Thoracic aorta (tissue), 2 donors: ENCODE measurements at regions not wholly inside any gene's neighbourhood (a gene's known extent, or its start where the extent isn't known, plus 50 kb on each side); places are given as distances from the start of the nearest gene placed in this dataset.

Experiments
- ATAC-seq: fragments of 150-250 bp; one replicate; pipeline ENCODE4 v1.8.0; 2017; ENCODE audit warnings: low read depth; ENCODE audit not compliant: insufficient number of reproducible peaks, low FRiP score
- DNase-seq: peaks from one replicate; pipeline ENCODE4 v3.0.0-alpha.2; 2020; ENCODE audit warnings: low spot score
- H3K27ac ChIP-seq, 2 donors: fragments of 200-600 bp; sonication (generic); 1 replicate in 1 of 2; 2 replicates in 1 of 2; pipeline ENCODE4 v1.5.1; 2016; ENCODE audit warnings: mild to moderate bottlenecking in 2 of 2, moderate library complexity in 2 of 2
- H3K27me3 ChIP-seq: fragments of 200-600 bp; sonication (generic); replicated peaks from 2 replicates; pipeline ENCODE4 v1.6.0; 2016; ENCODE audit warnings: mild to moderate bottlenecking; ENCODE audit not compliant: insufficient read depth
- H3K36me3 ChIP-seq: fragments of 200-600 bp; sonication (generic); one replicate; pipeline ENCODE4 v1.5.1; 2016
- H3K4me1 ChIP-seq, 2 donors: fragments of 200-600 bp; sonication (generic); 1 replicate in 1 of 2; 2 replicates in 1 of 2; pipeline versions ENCODE4 v1.5.1 to v1.6.0; 2016; ENCODE audit warnings: low read depth in 2 of 2, mild to moderate bottlenecking in 1 of 2; ENCODE audit not compliant: control insufficient read depth in 1 of 2
- H3K4me3 ChIP-seq: fragments of 200-600 bp; sonication (generic); 2 replicates; pipeline ENCODE4 v1.5.1; 2016; ENCODE audit warnings: mild to moderate bottlenecking
- H3K9me3 ChIP-seq: fragments of 200-600 bp; sonication (generic); 2 replicates; pipeline ENCODE4 v1.5.1; 2016
- TF ChIP-seq, protein P1 (sequence below): fragments of 200-600 bp; sonication (generic); IDR thresholded peaks from one replicate; pipeline ENCODE4 v1.5.1; 2019; ENCODE audit warnings: antibody characterized with exemption

DNA sequence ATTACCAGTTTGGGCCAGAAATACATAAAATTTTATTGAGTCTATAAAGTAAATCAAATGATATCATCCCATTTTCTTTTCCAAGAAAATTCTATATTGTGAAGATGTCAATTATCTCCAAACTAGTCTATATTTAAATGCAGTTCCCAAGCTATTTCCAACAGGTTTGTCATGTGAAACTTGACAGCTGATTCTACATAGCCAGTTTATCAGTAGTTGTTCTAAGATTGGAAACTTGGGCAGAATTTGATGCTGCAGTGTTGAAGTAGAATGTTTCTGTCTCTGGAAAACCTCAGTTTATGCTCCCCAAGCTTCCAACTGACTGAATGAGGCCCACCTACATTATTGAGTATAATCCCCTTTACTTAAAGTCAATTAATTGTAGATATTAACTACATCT is 994.1 kb downstream of the PCDH7 start:
- Histone ChIP-seq H3K27me3 (no peaks in the 10 kb centered on the region), H3K36me3 (no peaks in the 10 kb centered on the region), H3K4me3 (no peak overlapping the region), H3K9me3 (peaks cover 2% of the 10 kb centered on the region), H3K4me1 (no peaks in the 10 kb centered on the region), H3K27ac (no peak overlapping the region)
- ATAC-seq (no peak), DNase-seq (no peak)
- TF ChIP-seq, protein P1, sequence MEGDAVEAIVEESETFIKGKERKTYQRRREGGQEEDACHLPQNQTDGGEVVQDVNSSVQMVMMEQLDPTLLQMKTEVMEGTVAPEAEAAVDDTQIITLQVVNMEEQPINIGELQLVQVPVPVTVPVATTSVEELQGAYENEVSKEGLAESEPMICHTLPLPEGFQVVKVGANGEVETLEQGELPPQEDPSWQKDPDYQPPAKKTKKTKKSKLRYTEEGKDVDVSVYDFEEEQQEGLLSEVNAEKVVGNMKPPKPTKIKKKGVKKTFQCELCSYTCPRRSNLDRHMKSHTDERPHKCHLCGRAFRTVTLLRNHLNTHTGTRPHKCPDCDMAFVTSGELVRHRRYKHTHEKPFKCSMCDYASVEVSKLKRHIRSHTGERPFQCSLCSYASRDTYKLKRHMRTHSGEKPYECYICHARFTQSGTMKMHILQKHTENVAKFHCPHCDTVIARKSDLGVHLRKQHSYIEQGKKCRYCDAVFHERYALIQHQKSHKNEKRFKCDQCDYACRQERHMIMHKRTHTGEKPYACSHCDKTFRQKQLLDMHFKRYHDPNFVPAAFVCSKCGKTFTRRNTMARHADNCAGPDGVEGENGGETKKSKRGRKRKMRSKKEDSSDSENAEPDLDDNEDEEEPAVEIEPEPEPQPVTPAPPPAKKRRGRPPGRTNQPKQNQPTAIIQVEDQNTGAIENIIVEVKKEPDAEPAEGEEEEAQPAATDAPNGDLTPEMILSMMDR: no peak

DNA sequence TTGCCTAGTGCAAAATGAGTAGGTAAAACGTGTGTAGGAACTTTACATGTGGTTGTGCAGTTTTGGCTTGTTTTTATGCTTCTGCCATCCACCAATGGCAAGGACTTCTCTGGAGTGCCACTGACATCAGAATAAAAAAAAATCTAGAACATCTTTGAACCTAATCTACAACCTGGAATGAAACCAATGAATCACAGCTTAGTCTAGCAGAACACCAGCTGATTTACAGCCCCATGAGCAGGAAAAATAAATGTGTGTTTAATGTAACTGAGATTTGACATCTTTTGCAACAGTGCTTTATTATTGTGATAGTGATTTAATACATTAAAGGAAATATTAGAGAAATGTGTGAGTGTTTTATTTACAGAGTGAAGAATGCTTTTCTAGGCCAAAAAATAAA is 995.1 kb downstream of the PCDH7 start:
- no peaks in the 10 kb centered on the region for H3K27me3 ChIP-seq
- DNase-seq: no peak
- no peak overlapping the region for H3K27ac ChIP-seq
- peaks cover 3% of the 10 kb centered on the region for H3K9me3 ChIP-seq
- H3K36me3 ChIP-seq: no peaks in the 10 kb centered on the region
- H3K4me3 ChIP-seq: no peak overlapping the region
- no peak for ATAC-seq
- no peaks in the 10 kb centered on the region for H3K4me1 ChIP-seq
- TF ChIP-seq, protein P1: no peak

DNA sequence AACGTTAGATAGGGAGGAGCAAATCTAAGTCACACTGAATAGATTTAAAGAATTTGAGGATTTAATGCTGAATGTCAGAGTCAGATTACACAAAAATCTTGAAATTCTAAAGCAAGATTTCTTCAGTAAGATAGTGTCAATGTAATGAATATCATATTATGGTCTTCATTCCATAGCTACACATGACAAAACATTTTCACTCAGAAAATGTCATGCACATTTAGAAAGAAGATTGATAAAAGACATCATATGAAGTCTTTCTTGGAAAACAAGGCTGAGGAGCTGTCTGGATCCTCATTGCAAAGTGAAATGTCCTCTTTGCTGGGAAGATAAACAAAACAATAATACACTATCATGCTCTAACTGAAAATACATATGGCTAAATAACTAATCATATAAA is 1006.9 kb downstream of the PCDH7 start:
- TF ChIP-seq, protein P1: no peak
- ATAC-seq (no peak), DNase-seq (no peak)

DNA sequence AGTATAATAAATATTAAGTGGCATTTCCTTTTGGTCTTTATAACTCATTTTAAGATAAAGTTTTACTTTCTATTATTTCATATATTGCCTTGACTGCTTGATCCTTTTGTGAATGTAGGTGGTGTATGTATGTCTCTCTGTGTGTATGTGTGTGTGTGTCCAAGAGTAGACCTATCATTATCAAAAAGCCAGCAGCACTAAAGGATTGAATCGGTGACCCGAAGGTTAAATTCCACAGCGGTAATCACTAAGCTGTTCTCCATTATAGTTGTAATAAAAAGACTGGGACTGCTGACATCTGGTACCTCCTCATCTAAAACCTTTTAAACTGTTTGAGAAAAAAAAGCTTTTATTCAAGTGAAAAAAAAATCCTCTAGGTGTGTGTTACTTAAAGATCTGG is 1014.8 kb downstream of the PCDH7 start:
- no peaks in the 10 kb centered on the region for H3K4me1 ChIP-seq
- no peak for ATAC-seq
- no peak overlapping the region for H3K27ac ChIP-seq
- TF ChIP-seq, protein P1: no peak
- no peaks in the 10 kb centered on the region for H3K36me3 ChIP-seq
- H3K27me3 ChIP-seq: no peaks in the 10 kb centered on the region
- H3K4me3 ChIP-seq: no peak overlapping the region
- DNase-seq: no peak
- H3K9me3 ChIP-seq: no peaks in the 10 kb centered on the region

More for the DNA sequence above, 1006.9 kb downstream of the PCDH7 start:
- no peaks in the 10 kb centered on the region for H3K4me1 ChIP-seq
- no peak overlapping the region for H3K4me3 ChIP-seq
- H3K36me3 ChIP-seq: no peaks in the 10 kb centered on the region
- no peaks in the 10 kb centered on the region for H3K27me3 ChIP-seq
- no peaks in the 10 kb centered on the region for H3K9me3 ChIP-seq
- no peak overlapping the region for H3K27ac ChIP-seq

DNA sequence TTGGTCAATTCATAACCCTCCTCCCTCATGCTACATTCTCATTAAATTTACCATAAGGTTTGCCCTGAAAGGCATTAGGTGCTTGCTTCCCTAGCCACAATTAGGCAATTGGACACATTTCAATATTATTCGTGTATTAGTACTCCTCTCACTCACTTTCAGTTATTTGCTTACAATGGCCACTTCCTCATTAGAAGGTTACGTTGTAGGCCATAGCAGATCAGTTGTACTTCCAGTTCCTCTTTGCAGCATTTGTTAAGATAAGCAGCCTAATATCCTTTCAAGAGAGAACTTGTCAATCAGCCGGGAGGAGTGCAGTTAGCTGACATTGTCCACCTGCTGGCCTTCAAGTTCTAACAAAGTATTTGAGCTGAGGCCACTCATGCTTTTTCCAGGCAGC is 1017.2 kb downstream of the PCDH7 start:
- H3K9me3 ChIP-seq: no peaks in the 10 kb centered on the region
- DNase-seq (no peak), ATAC-seq (no peak)
- H3K4me3 ChIP-seq: no peak overlapping the region
- H3K36me3 ChIP-seq: no peaks in the 10 kb centered on the region
- TF ChIP-seq, protein P1: no peak
- H3K4me1 ChIP-seq: no peaks in the 10 kb centered on the region
- H3K27me3 ChIP-seq: no peaks in the 10 kb centered on the region
- no peak overlapping the region for H3K27ac ChIP-seq
